Activated T-cell treated with anti-CD3 and anti-CD28 coated beads, Interleukin-2, amount 50 U/mL, for 4 hours (primary cell): ENCODE measurements at regions not wholly inside any gene's neighbourhood (a gene's known extent, or its start where the extent isn't known, plus 50 kb on each side); places are given as distances from the start of the nearest gene placed in this dataset.
"Not testable (repeated sequence)": the region's sequence is repeated elsewhere in the genome, so short reads cannot be mapped to it uniquely, and the experiment has no call there.

Experiments used
- ATAC-seq, 2 donors: fragments of 200-7000 bp; cut with Tn5 transposase; one replicate each; pipeline ENCODE4 v1.10.0; 2021
- DNase-seq: peaks from one replicate; pipeline ENCODE4 v3.0.0-alpha.2; 2020
- H3K27me3 Mint-ChIP-seq: one replicate; pipeline ENCODE4 v1.8.0; 2021; ENCODE audit warnings: low read depth, mixed read lengths
- H3K36me3 Mint-ChIP-seq: one replicate; pipeline ENCODE4 v1.8.0; 2022; ENCODE audit warnings: mixed read lengths; ENCODE audit not compliant: insufficient read depth
- H3K4me1 Mint-ChIP-seq: one replicate; pipeline ENCODE4 v1.8.0; 2021; ENCODE audit warnings: low read depth, mixed read lengths
- H3K4me3 Mint-ChIP-seq: one replicate; pipeline ENCODE4 v1.8.0; 2021; ENCODE audit warnings: mild to moderate bottlenecking, moderate library complexity, mixed read lengths
- H3K9me3 Mint-ChIP-seq: one replicate; pipeline ENCODE4 v1.8.0; 2021; ENCODE audit warnings: mixed read lengths

GRCh38 chr3:158936530-158937113, 134.8 kb downstream of the MFSD1 start:
- peaks cover 8% of the 10 kb centered on the region for H3K9me3 Mint-ChIP-seq
- no peaks in the 10 kb centered on the region for H3K4me1 Mint-ChIP-seq
- peaks cover 10% of the 10 kb centered on the region for H3K27me3 Mint-ChIP-seq
- no peak for ATAC-seq
- DNase-seq: no peak
- no peak overlapping the region for H3K4me3 Mint-ChIP-seq
- H3K36me3 Mint-ChIP-seq: no peaks in the 10 kb centered on the region

GRCh38 chr3:158950178-158950901, 148.5 kb downstream of the MFSD1 start:
- H3K27me3 Mint-ChIP-seq: peaks cover 7% of the 10 kb centered on the region
- no peak overlapping the region for H3K4me3 Mint-ChIP-seq
- H3K9me3 Mint-ChIP-seq: no peaks in the 10 kb centered on the region
- H3K4me1 Mint-ChIP-seq: no peaks in the 10 kb centered on the region
- H3K36me3 Mint-ChIP-seq: no peaks in the 10 kb centered on the region
- ATAC-seq (no peak), DNase-seq (no peak)

DNA sequence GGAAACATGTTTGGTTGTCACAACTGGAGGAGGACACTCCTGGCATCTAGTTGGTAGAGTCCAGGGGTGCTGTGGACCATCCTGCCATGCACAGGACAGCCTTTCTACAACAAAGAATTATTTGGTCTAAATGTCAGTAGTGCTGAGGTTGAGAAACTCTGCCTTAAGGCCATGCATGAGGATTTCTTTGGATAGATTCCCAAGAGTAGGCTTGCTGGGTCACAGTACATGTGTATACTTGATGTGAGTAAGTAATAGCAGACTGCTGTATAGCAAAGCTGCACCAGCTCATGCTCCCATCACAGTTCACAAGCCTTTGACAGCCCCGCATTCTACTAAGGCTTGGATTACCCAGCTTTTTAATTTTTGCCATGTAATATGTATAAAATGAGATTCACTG, 151.3 kb downstream of the MFSD1 start:
- no peaks in the 10 kb centered on the region for H3K36me3 Mint-ChIP-seq
- no peak overlapping the region for H3K4me3 Mint-ChIP-seq
- DNase-seq (no peak), ATAC-seq (no peak)
- no peaks in the 10 kb centered on the region for H3K4me1 Mint-ChIP-seq
- no peaks in the 10 kb centered on the region for H3K9me3 Mint-ChIP-seq
- peaks cover 7% of the 10 kb centered on the region for H3K27me3 Mint-ChIP-seq

DNA sequence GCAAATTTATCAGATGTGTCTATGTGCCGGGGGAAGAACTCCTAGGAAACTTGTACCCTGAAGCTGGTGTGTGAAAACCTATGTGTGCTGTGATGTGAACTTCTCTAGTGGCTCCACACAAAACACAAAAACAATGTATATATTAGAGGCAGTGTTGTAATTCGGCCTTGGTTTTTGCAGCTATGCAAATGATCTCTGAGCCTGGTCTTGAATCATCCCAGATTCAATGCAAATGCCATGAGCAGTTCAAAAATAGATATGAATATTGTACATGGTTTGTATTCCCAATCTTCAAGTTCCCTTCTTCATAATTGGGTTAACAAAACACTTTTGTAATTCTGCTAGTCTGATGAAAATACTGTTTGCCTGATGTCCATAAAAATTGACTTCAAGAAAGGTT, 152.6 kb downstream of the MFSD1 start:
- ATAC-seq (no peak), DNase-seq (no peak)
- no peaks in the 10 kb centered on the region for H3K36me3 Mint-ChIP-seq
- no peaks in the 10 kb centered on the region for H3K4me1 Mint-ChIP-seq
- no peak overlapping the region for H3K4me3 Mint-ChIP-seq
- H3K9me3 Mint-ChIP-seq: no peaks in the 10 kb centered on the region
- H3K27me3 Mint-ChIP-seq: peaks cover 7% of the 10 kb centered on the region

- not testable (repeated sequence) for H3K4me3 Mint-ChIP-seq, ATAC-seq, H3K9me3 Mint-ChIP-seq, H3K36me3 Mint-ChIP-seq, DNase-seq, H3K4me1 Mint-ChIP-seq, H3K27me3 Mint-ChIP-seq
These were observed 155.9 kb downstream of the MFSD1 start for GRCh38 chr3:158957777-158958176.

DNA sequence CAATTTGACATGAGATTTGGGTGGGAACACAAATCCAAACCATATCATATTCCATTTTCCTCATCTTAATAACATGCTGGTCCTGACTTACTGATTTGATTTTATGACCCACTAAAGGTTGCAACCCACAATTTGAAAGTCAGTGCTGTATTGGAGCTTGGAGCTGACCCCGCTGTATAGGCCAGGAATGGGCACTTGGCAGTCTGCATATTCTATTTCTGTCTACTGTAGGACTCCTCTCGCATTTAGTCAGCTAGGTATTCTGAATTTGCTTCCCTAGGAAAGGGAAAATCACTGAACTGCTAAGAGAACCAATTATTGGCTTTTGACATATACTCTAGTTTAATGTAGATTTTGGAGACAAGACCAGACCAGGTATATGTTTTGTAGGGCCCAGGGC, 157.0 kb downstream of the MFSD1 start:
- DNase-seq (no peak), ATAC-seq (no peak)
- Mint-ChIP-seq H3K36me3 (no peaks in the 10 kb centered on the region), H3K27me3 (peaks cover 4% of the 10 kb centered on the region), H3K4me3 (no peak overlapping the region), H3K4me1 (no peaks in the 10 kb centered on the region), H3K9me3 (no peaks in the 10 kb centered on the region)

DNA sequence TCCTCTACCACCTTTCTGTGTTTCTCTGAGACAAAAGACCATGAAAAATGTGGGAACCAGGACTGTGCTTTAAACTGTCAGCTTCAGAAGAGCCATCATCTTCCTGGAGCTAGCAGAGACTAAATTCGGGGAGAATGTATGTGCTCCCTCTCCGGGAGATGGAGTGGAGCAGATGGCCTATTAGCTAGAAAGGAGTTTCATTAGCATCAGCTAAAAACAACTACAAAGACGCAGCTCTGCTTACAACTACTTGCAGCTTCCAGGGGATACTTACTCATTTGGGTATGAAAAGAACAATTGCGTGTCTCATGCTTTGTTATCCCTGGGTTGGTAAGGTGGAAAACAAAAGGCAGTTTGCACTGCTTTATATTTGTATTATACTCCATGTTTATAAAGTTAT, 159.6 kb downstream of the MFSD1 start:
- H3K4me1 Mint-ChIP-seq: no peaks in the 10 kb centered on the region
- H3K27me3 Mint-ChIP-seq: peaks cover 4% of the 10 kb centered on the region
- H3K4me3 Mint-ChIP-seq: no peak overlapping the region
- no peaks in the 10 kb centered on the region for H3K9me3 Mint-ChIP-seq
- ATAC-seq: no peak
- no peaks in the 10 kb centered on the region for H3K36me3 Mint-ChIP-seq
- no peak for DNase-seq

DNA sequence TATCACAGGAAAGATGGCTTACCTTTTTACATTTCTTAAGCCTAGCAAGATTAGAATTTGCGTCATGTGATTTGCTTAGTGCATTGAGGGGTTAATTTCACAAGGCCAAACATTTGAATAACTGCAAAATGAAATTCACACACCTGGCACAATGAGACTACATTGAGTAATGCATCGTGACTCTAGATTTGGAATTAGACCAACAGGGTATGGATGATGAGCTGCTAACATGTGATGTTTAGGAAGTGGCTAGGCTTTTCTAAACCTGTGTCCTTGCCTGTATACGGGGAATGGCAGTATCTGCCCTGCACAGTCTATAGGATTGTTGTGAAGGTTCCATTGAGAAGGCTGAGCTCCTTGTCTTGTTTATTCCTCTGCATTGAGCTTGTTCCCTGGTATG, 160.1 kb downstream of the MFSD1 start:
- ATAC-seq (no peak), DNase-seq (no peak)
- Mint-ChIP-seq H3K27me3 (peaks cover 4% of the 10 kb centered on the region), H3K4me3 (no peak overlapping the region), H3K9me3 (no peaks in the 10 kb centered on the region), H3K4me1 (no peaks in the 10 kb centered on the region), H3K36me3 (no peaks in the 10 kb centered on the region)

GRCh38 chr3:158970006-158970405, 168.2 kb downstream of the MFSD1 start:
- no peak for DNase-seq
- no peaks in the 10 kb centered on the region for H3K36me3 Mint-ChIP-seq
- ATAC-seq: no peak
- H3K4me3 Mint-ChIP-seq: no peak overlapping the region
- H3K9me3 Mint-ChIP-seq: peaks cover 4% of the 10 kb centered on the region
- H3K27me3 Mint-ChIP-seq: no peaks in the 10 kb centered on the region
- H3K4me1 Mint-ChIP-seq: no peaks in the 10 kb centered on the region

GRCh38 chr3:158974904-158975303, 173.1 kb downstream of the MFSD1 start:
- Mint-ChIP-seq H3K9me3 (peaks cover 4% of the 10 kb centered on the region), H3K4me1 (no peaks in the 10 kb centered on the region), H3K36me3 (no peaks in the 10 kb centered on the region), H3K4me3 (no peak overlapping the region), H3K27me3 (no peaks in the 10 kb centered on the region)
- ATAC-seq (no peak), DNase-seq (no peak)

DNA sequence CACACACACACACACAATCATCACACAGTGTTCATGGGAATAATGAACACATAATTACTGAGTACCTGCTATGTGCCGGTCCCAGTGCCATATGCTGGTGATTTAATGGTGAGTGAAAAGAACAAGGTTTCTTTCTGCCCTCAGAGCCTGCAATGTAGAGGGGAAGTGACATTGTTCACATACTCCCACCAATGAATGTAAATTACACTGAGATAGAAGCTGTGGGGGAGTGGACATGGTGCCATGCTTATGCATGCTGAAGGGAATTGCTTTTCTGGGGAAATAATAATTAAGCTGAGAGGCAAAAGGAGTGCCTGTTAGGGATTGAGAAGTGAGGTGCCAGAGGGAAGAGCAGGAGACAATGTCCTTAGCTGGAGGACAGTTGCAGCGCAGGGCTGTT, 175.1 kb downstream of the MFSD1 start:
- Mint-ChIP-seq H3K4me3 (no peak overlapping the region), H3K9me3 (peaks cover 8% of the 10 kb centered on the region), H3K27me3 (no peaks in the 10 kb centered on the region), H3K36me3 (no peaks in the 10 kb centered on the region), H3K4me1 (no peaks in the 10 kb centered on the region)
- no peak for DNase-seq
- no peak for ATAC-seq

DNA sequence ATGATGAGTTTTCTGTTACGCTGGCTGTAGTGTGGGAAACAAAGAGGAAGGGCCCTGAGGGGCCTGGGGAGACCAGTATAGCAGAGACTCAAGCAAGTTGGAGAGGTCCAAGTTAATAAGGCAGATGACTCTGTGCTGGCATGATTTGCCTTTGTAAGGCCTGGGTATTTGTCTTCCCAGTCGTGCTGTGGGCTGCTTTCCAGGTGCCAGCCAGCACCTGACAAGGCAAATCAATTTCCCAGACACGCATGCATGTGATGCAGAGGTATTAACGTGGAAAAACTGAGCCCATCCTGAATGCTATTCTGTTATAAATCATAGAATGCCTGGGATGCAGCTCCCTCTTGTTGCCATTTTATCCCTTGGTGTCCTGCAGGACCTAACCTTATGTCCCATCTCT, 175.6 kb downstream of the MFSD1 start:
- no peak for ATAC-seq
- no peaks in the 10 kb centered on the region for H3K27me3 Mint-ChIP-seq

DNA sequence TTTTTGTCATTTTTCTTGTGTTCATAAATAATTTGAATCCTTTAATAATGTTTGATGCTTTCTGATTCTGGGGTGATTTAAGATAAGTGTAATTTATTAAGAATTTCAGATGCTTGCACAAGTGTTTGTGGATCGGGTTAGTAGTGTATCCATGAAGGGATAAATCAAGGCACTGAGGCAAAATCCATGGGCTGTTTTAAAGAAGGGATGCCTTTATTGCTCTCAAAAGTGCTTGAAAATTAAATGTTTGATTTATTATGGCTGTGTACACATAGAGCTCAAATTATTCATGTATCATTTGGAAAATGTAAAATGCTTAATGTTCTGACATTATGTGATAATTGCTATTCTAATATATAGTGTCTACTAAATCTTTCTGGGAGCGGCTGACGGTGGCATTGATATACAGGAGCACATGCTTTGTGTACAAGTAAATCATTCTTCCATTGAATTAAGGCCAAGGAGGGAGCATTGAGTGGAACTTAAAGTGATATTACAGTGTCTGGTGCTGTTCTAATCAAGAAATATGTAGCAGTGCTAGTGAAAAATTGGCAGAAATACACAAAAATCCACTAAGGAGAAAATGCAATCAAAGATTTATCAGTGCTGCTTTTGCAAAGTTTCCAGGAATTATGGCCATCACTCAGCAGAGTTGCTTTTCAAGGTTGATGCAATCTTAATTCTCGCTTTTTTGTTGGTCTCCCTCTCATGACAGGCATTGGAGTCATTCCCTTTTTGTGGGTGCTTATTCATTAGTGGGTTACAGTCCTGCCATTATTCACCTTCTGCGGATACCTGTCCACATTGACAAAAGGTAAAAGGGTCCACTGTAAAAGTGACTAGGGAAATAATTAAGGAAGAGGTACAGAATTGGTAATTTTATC, 181.6 kb downstream of the MFSD1 start:
- H3K4me1 Mint-ChIP-seq: no peaks in the 10 kb centered on the region
- no peak for ATAC-seq
- peaks cover 8% of the 10 kb centered on the region for H3K9me3 Mint-ChIP-seq
- no peak for DNase-seq
- no peaks in the 10 kb centered on the region for H3K36me3 Mint-ChIP-seq
- H3K4me3 Mint-ChIP-seq: no peak overlapping the region
- no peaks in the 10 kb centered on the region for H3K27me3 Mint-ChIP-seq

More for the DNA sequence above, 175.6 kb downstream of the MFSD1 start:
- Mint-ChIP-seq H3K4me3 (no peak overlapping the region), H3K4me1 (no peaks in the 10 kb centered on the region), H3K36me3 (no peaks in the 10 kb centered on the region), H3K9me3 (peaks cover 8% of the 10 kb centered on the region)
- DNase-seq: no peak

DNA sequence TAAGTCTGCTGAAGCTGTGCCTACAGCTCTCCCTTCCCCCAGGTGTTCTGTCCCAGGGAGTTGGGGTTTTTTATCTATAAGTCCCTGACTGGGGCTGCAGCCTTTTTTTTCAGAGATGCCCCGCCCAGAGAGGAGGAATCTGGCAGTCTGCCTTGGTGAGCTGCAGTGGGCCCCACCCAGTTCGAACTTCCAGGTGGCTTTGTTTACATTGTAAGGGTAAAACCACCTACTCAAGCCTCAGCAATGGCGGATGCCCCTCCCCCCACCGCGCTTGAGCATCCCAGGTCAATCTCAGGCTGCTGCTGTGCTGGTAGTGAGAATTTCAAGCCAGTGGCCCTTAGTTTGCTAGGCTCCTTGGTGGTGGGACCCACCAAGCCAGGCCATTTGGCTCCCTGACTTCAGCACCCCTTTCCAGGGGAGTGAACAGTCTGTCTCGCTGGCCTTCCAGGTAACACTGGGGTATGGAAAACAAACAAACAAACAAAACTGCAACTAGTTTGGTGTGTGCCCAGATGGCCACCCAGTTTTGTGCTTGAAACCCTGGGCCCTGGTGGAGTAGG, 189.4 kb downstream of the MFSD1 start:
- H3K4me1 Mint-ChIP-seq: no peaks in the 10 kb centered on the region
- H3K36me3 Mint-ChIP-seq: no peaks in the 10 kb centered on the region
- ATAC-seq: no peak
- no peak overlapping the region for H3K4me3 Mint-ChIP-seq
- no peak for DNase-seq
- peaks cover 4% of the 10 kb centered on the region for H3K9me3 Mint-ChIP-seq
- peaks cover 3% of the 10 kb centered on the region for H3K27me3 Mint-ChIP-seq
